Thoracic aorta (tissue), 2 donors: ENCODE measurements at regions not wholly inside any gene's neighbourhood (a gene's known extent, or its start where the extent isn't known, plus 50 kb on each side); places are given as distances from the start of the nearest gene placed in this dataset.

Source experiments
- ATAC-seq: fragments of 150-250 bp; one replicate; pipeline ENCODE4 v1.8.0; 2017; ENCODE audit warnings: low read depth; ENCODE audit not compliant: insufficient number of reproducible peaks, low FRiP score
- DNase-seq: peaks from one replicate; pipeline ENCODE4 v3.0.0-alpha.2; 2020; ENCODE audit warnings: low spot score
- H3K27ac ChIP-seq, 2 donors: fragments of 200-600 bp; sonication (generic); 1 replicate in 1 of 2; 2 replicates in 1 of 2; pipeline ENCODE4 v1.5.1; 2016; ENCODE audit warnings: mild to moderate bottlenecking in 2 of 2, moderate library complexity in 2 of 2
- H3K27me3 ChIP-seq: fragments of 200-600 bp; sonication (generic); replicated peaks from 2 replicates; pipeline ENCODE4 v1.6.0; 2016; ENCODE audit warnings: mild to moderate bottlenecking; ENCODE audit not compliant: insufficient read depth
- H3K36me3 ChIP-seq: fragments of 200-600 bp; sonication (generic); one replicate; pipeline ENCODE4 v1.5.1; 2016
- H3K4me1 ChIP-seq, 2 donors: fragments of 200-600 bp; sonication (generic); 1 replicate in 1 of 2; 2 replicates in 1 of 2; pipeline versions ENCODE4 v1.5.1 to v1.6.0; 2016; ENCODE audit warnings: low read depth in 2 of 2, mild to moderate bottlenecking in 1 of 2; ENCODE audit not compliant: control insufficient read depth in 1 of 2
- H3K4me3 ChIP-seq: fragments of 200-600 bp; sonication (generic); 2 replicates; pipeline ENCODE4 v1.5.1; 2016; ENCODE audit warnings: mild to moderate bottlenecking
- H3K9me3 ChIP-seq: fragments of 200-600 bp; sonication (generic); 2 replicates; pipeline ENCODE4 v1.5.1; 2016
- CTCF ChIP-seq: fragments of 200-600 bp; sonication (generic); IDR thresholded peaks from one replicate; pipeline ENCODE4 v1.5.1; 2019; ENCODE audit warnings: antibody characterized with exemption

GRCh38 chr13:50526661-50527071, 316.8 kb downstream of the DLEU7 start:
- peak overlapping the region in 1 of 2 donors; percentile 16 for H3K27ac ChIP-seq
- no peaks in the 10 kb centered on the region for H3K36me3 ChIP-seq
- no peak for TF ChIP-seq CTCF
- no peaks in the 10 kb centered on the region for H3K27me3 ChIP-seq
- H3K4me1 ChIP-seq = peaks cover 30 to 50% of the 10 kb centered on the region in 2 donors
- no peaks in the 10 kb centered on the region for H3K9me3 ChIP-seq
- no peak for ATAC-seq
- peak overlapping the region; percentile 41 for H3K4me3 ChIP-seq
- no peak for DNase-seq

- DNase-seq = no peak
- H3K9me3 ChIP-seq = no peaks in the 10 kb centered on the region
- peak overlapping the region; percentile 41 for H3K4me3 ChIP-seq
- no peak for ATAC-seq
- H3K36me3 ChIP-seq = no peaks in the 10 kb centered on the region
- H3K4me1 ChIP-seq = peaks cover 26 to 45% of the 10 kb centered on the region in 2 donors
- peak overlapping the region; percentile 30 to 47 for H3K27ac ChIP-seq
- TF ChIP-seq CTCF = no peak
- H3K27me3 ChIP-seq = no peaks in the 10 kb centered on the region
Observed at GRCh38 chr13:50527188-50527587, 316.3 kb downstream of the DLEU7 start.

- H3K27ac ChIP-seq = peak overlapping the region; percentile 30 to 47
- H3K9me3 ChIP-seq = no peaks in the 10 kb centered on the region
- H3K27me3 ChIP-seq = no peaks in the 10 kb centered on the region
- no peaks in the 10 kb centered on the region for H3K36me3 ChIP-seq
- H3K4me3 ChIP-seq = peak overlapping the region; percentile 41
- ATAC-seq (no peak), DNase-seq (no peak)
- H3K4me1 ChIP-seq = peaks cover 26 to 39% of the 10 kb centered on the region in 2 donors
- TF ChIP-seq CTCF = no peak
Observed at GRCh38 chr13:50527612-50528509, 315.6 kb downstream of the DLEU7 start.

- Histone ChIP-seq H3K27me3 (no peaks in the 10 kb centered on the region), H3K27ac (peak overlapping the region; percentile 57 to 60), H3K4me3 (peak overlapping the region; percentile 64), H3K36me3 (no peaks in the 10 kb centered on the region), H3K9me3 (no peaks in the 10 kb centered on the region), H3K4me1 (peaks cover 26 to 39% of the 10 kb centered on the region in 2 donors)
- DNase-seq (peak; percentile 37), ATAC-seq (peak; percentile 66)
- TF ChIP-seq CTCF = no peak
Observed at GRCh38 chr13:50529154-50529882, 314.2 kb downstream of the DLEU7 start.
